GM10266 (cell line): ENCODE measurements at regions not wholly inside any gene's neighbourhood (a gene's known extent, or its start where the extent isn't known, plus 50 kb on each side); places are given as distances from the start of the nearest gene placed in this dataset.

Experiments
- DNase-seq: peaks from one replicate; pipeline ENCODE4 v3.0.0; 2012; ENCODE audit errors: extremely low spot score
- TF ChIP-seq, protein P1 (sequence below): IDR thresholded peaks from 2 replicates; pipeline ENCODE4 v1.5.1; 2012; ENCODE audit warnings: mild to moderate bottlenecking, low read depth; ENCODE audit not compliant: control insufficient read depth, insufficient read depth; ENCODE audit errors: missing control alignments

- TF ChIP-seq, protein P1, sequence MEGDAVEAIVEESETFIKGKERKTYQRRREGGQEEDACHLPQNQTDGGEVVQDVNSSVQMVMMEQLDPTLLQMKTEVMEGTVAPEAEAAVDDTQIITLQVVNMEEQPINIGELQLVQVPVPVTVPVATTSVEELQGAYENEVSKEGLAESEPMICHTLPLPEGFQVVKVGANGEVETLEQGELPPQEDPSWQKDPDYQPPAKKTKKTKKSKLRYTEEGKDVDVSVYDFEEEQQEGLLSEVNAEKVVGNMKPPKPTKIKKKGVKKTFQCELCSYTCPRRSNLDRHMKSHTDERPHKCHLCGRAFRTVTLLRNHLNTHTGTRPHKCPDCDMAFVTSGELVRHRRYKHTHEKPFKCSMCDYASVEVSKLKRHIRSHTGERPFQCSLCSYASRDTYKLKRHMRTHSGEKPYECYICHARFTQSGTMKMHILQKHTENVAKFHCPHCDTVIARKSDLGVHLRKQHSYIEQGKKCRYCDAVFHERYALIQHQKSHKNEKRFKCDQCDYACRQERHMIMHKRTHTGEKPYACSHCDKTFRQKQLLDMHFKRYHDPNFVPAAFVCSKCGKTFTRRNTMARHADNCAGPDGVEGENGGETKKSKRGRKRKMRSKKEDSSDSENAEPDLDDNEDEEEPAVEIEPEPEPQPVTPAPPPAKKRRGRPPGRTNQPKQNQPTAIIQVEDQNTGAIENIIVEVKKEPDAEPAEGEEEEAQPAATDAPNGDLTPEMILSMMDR, result no peak
- no peak for DNase-seq
These were observed 126.9 kb downstream of the MATN1 start for GRCh38 chr1:30596470-30596869.

- TF ChIP-seq, protein P1, result no peak
- no peak for DNase-seq
These were observed 134.3 kb downstream of the MATN1 start for GRCh38 chr1:30589083-30589482.

DNA sequence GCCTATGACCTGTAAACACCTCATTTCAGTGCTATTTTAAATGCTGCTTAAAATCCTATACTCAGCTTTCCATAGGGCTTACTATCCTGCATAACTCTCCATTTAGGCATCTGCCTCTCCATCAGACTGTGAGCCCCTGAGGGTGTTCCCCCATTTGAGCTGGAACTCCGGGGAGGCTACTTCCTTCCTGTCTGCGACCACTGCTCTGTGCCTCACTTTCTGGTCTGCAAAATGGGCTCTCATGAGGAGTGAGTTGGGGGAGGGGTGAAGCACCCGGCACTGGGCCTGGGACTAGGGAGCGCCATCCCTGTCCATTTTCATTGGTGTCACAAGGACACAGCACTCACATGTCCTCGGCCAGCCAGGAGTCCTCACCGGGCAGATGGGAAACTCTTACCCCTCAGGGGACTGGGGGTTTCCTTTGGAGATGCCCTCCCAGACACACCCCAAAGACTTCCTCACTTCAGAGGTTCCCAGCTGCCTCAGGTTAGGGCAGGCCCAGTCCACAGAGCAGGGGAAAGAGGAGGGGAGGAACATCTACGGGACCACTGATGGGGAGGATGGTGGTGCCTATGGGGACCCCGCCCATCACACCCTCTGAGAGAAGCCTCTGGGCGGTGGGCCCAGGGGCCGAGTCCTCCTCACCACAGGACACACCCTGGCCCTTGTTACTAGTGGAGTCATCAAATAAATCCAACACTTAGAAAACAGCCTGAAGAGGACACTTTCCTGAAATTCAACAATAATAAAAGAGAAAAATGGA lies 134.9 kb downstream of the MATN1 start:
- TF ChIP-seq, protein P1, result no peak
- DNase-seq, result no peak

DNA sequence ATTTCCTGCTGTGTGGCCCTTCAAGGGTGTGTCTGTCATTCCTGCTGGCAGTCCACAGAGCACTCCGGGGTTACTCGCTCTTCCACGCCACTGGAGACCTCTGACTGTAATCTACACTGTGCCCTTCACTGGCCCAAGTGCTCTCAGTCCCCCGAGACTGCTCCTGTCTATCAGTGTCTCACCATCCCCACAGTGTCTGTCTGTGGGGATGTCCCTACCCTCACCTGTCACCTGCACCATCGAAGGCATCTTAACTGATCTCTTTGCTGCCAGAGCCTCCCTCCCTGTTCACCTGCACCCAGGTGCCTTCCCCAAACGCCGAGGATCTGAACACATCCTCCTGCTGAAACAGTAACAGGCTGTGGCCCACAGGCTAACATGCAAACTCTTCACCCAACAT lies 136.7 kb downstream of the MATN1 start:
- DNase-seq, result no peak

DNA sequence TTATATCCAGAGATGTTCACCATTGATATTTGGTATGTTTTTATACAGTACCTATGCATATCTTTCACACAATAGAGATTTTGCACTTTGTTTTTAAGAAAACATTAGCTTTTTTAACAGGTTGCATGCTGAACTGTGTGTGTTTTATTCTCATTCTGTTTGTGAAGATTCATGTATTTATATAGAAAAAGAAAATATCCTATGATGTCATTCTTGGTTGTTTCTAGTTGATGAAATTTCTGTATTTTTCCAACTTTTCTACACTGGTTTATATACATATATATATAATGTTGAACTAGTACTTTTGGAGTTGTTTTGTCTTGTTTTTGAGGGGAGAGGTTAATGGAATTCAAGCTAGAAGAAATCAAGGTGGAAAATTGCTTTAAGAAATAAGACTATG lies 143.8 kb downstream of the MATN1 start:
- DNase-seq, result no peak
- TF ChIP-seq, protein P1, result no peak

More for the DNA sequence above, 136.7 kb downstream of the MATN1 start:
- TF ChIP-seq, protein P1, result no peak

DNA sequence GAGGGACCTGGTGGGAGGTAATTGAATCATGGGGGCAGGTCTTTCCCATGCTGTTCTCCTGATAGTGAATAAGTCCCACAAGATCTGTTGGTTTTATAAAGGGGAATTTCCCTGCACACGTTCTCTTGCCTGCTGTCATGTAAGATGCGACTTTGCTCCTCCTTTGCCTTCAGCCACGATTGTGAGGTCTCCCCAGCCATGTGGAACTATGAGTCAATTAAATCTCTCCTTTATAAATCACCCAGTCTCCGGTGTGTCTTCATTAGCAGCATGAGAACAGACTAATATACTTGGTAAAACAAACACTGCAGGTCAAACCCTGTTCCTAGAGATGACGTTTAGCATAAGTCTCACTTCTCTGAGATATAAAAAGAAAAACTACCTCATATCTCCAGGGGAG lies 148.3 kb downstream of the MATN1 start:
- DNase-seq, result no peak
- TF ChIP-seq, protein P1, result no peak

- TF ChIP-seq, protein P1, result no peak
- DNase-seq, result no peak
These were observed 151.2 kb downstream of the MATN1 start for GRCh38 chr1:30572192-30572591.
